ENCODE measurements at regions not wholly inside any gene's neighbourhood (a gene's known extent, or its start where the extent isn't known, plus 50 kb on each side); places are given as distances from the start of the nearest gene placed in this dataset.
A peak's percentile ranks its signal among the peaks of the same experiment; 100 is the strongest.
"Not testable (repeated sequence)": the region's sequence is repeated elsewhere in the genome, so short reads cannot be mapped to it uniquely, and the experiment has no call there.

DNA sequence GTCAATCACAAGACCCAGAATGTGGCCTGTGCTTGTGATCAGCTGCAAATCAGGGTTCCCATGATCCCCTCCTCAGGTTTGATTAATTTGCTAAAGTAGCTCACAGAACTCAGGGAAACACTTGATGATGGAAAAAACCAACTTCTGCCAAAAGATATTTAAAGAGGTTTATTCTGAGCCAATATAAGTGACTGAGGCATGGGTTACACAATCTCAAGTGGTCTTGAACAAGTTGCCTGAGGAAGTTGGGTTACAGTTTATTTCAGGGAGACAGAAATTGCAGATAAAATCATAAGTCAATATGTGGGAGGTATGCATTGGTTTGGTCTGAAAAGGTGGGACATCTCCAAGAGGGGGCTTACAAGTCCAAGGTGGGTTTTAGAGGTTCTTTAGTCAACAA is 243.1 kb downstream of the S1PR1 start:
- DNase-seq (ENCODE audit: low read depth): no peak

DNA sequence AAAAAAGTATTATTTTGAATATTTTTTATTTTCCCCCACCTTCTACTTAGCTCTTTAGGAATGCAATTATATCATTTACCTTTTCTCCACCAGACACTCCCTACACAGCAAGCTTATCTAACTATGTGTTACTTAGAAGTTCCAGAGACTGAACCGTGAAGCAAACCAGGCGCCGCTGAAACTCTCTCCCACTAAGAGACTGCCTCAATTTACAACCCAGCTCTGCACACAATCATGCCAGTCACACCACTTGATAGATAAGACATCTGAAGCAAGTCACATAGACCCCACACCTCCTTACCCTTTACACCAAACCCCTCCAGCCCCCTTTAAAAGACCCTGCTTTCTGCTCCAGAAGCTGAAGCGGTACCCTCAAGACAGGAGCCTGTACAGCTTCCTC is 245.5 kb downstream of the S1PR1 start:
- no peak for DNase-seq (ENCODE audit: low read depth)

DNA sequence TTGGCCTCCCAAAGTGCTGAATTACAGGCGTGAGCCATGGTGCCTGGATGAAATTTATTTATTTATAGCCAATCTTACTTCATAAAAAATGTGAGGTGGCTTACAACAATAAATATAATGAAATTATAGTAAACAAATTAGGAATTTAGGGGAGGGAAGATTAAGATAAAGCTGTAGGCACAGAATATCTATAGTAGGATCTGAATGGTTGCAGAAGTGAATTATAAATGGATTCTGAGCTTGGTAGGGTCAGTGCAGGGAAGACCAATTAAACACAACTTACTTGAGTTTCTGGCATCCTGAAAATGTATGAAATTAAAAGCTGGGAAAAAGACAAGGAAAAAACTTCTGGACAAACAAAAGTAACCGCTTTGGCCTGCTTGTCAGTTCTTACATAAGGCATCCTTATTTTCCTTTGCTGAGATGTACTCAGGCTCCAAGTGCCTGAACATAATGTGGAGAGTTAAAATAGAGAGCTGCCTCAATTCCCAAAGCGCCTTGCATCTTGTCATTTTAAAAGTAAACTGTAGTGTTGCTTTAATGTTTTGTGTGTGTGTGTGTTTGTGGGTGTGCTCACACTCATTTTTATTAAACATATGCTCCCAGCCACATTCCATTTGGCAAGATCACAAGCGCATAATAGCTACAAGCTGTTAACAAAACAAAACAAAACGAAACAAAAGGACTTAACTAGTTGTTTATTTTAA is 247.3 kb downstream of the S1PR1 start:
- no peak for DNase-seq (ENCODE audit: low read depth)

DNA sequence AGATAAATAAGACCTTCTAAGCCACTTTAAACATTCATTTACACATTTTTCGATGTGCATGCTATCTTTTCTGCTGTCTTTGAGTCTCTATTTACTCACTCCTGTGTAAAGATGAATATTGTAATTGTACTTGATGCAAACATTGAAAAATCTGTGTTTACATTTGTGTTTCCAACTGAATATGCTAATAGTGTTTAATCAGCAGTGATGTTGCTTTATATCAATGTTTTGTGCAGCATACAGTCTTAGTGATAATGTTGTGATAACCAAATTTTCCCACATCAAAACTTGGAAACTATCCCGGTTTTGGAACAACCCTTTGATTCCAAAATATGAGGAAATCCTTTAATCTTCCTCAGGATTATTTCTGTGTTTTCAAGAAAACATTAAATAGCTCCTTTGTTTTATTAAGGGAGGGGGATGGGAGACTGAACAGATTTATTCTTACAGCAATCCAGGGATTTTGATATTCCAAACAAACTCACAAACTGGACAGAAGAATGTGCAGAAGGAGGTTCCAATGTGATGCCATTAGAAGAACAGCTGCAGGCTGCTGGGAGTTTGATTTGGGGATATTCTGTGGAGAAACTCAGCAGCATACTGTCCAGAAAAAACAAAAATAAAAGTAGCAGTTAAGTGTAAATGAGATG is 248.0 kb downstream of the S1PR1 start:
- DNase-seq (ENCODE audit: low read depth): no peak

DNA sequence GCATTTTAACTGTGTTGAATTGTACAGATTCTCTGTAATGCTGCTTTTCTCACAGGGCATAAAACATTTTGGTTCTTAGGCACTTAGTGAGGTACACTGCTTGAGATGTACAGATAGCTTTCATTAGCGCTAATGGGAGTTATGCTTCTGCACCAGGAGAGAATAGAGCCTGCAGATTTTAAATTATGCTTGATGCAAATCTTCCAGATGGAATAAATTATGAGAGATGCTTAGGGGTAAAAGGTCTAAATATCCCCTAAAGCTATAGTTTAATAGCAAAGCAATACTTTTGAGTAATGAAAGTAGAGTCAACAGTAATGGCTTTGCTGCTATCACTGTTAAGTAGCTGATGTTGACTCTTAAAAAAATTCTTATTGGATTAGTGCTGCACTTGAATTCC is 248.9 kb downstream of the S1PR1 start:
- DNase-seq (ENCODE audit: low read depth): no peak

DNA sequence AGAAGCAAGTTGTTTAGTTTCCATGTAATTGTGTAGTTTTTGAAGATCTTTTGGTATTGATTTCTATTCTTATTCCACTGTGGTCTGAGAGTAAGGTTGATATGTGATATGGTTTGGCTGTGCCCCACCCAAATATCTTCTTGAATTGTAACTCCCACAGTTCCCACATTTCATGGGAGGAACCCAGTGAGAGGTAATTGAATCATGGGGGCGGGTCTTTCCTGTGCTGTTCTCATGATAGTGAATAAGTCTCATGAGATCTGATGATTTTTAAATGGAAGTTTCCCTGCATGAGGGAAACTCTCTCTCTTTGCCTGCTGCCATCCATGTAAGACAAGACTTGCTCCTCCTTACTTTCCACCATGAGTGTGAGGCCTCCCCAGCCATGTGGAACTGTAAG is 255.3 kb downstream of the S1PR1 start:
- DNase-seq (ENCODE audit: low read depth): not testable (repeated sequence)

DNA sequence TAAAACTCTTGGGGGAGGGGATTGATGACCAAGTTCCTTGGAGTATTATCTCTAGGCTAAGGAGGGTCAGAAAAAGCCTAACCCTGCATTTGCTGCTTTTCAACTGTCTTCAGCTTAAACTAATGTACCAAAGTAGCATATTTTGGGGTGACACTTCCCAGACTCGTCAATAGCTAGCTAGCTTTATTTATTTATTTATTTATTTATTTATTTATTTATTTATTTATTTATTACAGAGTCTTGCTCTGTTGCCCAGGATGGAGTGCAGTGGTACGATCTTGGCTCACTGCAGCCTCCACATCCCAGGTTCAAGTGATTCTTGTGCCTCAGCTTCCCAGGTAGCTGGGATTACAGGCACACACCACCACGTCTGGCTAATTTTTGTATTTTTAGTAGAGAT is 257.1 kb downstream of the S1PR1 start:
- DNase-seq (ENCODE audit: low read depth): not testable (repeated sequence)

DNA sequence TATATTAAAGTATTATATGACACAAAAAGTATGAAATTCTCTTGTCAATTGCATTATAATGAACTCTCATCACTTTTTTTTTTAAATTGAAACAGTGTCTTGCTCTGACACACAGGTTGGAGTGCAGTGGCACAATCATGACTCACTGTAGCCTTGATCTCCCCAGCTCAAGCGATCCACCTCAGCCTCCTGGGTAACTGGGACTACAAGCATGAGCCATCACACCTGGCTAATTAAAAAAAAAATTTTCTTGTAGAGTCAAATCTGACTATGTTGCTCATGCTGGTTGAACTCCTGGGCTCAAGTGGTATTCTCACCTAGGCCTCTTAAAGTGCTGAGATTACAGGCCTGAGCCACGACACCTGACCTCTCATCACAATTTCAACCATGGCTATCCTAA is 259.3 kb downstream of the S1PR1 start:
- no peak for DNase-seq (ENCODE audit: low read depth)

DNA sequence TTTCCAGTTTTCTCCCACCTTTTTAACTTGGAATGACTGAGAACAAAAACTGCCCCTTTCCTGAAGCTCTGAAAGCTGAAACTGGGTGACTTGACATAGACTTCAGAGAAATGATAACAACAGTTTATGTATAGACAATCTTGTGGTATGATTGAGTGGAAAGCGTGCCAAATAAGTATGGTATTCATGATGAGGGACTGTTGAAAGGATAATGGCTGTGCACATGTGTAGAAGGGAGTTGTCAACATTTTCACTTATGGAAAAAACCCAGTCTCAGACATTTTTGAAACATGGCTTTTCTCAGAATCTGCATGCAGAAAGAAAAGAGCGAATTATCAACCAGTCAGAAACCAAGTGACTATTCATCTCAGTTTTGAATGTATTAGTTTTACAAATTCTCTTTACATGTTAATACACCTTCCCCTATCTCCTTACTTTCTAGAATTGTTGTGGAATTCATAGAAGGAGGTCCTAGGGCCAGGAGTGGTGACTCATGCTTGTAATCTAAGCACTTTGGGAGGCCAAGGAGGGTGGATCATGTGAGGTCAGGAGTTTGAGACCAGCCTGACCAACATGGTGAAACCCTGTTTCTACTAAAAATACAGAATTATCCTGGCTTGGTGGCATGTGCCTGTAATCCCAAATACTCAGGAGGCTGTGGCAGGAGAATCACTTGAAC is 261.2 kb downstream of the S1PR1 start:
- DNase-seq (ENCODE audit: low read depth): no peak

DNA sequence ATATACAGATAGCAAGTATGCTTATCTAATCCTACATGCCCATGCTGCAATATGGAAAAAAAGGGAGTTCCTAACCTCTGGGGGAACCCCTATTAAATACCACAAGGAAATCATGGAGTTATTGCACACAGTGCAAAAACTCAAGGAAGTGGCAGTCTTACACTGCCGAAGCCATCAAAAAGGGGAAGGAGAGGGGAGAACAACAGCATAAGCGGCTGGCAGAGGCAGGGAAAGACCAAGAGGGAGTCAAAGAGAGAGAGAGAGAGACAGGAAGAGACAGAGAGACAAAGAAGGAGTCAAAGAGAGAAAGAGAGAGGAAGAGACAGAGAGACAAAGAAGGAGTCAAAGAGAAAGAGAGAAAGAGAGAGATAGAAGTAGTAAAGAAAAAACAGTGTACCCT is 267.3 kb downstream of the S1PR1 start:
- DNase-seq (ENCODE audit: low read depth): not testable (repeated sequence)

DNA sequence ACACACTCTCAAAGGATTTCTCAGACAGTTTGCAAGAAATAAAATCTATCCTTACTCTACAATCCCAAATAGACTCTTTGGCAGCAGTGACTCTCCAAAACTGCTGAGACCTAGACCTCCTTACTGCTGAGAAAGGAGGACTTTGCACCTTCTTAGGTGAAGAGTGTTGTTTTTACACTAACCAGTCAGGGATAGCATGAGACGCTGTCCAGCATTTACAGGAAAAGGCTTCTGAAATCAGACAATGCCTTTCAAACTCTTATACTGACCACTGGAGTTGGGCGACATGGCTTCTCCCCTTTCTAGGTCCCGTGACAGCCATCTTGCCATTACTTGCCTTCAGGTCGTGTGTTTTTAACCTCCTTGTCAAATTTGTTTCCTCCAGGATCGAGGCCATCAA is 268.4 kb downstream of the S1PR1 start:
- DNase-seq (ENCODE audit: low read depth): not testable (repeated sequence)

DNA sequence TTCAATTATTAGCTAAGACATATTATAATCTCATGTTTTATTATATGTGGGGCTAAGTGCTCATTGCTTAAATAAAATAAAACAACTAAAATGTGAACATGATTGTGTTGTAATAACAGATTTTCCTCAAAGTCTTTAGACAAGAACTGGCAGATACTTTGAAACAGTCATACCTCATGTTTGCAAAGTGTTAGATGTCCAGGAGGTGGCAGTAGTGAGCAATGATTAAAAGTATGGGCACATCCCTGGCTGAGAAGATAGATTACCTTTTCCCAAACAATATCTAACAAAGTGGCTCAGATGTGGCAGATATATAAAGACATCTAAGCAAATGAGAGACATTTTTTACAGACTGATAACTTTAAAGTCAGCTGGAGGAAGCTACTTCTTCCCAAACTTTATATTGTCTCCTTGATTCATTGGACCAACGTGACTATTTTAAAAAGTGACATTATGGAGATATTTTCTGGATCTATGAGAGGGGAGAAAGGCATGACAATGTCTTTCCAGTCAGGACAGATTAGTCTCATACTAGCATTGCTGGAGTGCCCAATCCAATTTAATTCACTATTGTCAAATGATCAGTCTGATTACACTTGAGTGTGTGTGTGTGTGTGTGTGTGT is 269.8 kb downstream of the S1PR1 start:
- DNase-seq (ENCODE audit: low read depth): peak; percentile 2

DNA sequence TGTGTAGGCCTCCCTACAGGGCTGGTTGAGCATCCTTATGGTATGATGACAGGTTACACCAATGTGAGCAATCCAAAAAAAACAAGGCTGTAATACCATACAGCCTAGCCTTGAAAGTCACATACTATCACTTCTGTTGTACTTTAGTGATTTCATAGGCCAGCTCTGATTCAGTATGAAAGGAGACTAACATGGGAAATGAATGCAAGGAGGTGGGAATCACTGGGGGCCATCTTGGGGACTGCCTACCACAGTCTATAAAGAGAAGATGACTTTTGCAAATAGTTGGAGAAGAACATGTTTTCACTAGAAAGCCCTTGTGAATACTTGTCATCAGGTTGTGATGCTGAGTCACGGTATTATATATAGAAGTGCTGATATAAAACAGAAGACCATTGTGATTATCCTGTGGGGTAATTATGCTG is 270.7 kb downstream of the S1PR1 start:
- DNase-seq (ENCODE audit: low read depth): no peak

DNA sequence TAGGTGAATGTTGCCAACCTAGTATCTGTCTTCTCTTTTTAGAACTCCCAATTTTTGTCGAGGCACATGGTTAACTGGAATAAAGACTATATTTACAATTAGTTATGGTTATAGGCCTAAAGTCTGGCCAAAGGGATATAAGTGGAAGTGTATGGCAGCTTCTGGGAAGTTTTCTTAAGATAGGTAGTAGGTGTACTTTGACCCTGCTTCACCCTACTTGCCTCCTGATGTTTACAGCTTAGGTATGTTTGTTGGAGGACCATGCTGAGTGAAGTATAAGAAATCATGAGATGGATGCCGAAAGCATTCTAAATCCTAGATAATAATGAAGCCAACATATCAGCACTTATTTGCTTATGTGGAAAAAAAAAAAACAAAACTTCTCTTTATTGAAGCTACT is 272.1 kb downstream of the S1PR1 start:
- DNase-seq (ENCODE audit: low read depth): no peak

DNA sequence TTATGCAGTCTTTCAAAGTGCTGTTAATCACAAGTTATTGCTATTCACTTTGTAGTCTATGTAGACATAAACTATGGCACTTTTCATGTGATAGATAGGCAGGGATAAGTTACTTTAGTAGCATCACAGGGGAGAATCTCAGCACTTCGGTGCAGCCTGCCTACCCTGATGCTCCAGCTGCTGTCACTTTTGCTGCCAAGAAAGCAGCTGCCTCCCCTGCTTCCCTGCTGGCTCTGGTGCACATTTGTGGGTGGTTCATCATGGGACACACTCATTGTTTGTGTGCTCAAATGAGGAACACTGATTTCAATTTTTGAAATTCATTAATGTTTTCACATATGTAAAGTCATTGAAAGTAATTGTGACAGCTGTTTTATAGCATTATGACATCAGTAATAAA is 272.6 kb downstream of the S1PR1 start:
- no peak for DNase-seq (ENCODE audit: low read depth)

DNA sequence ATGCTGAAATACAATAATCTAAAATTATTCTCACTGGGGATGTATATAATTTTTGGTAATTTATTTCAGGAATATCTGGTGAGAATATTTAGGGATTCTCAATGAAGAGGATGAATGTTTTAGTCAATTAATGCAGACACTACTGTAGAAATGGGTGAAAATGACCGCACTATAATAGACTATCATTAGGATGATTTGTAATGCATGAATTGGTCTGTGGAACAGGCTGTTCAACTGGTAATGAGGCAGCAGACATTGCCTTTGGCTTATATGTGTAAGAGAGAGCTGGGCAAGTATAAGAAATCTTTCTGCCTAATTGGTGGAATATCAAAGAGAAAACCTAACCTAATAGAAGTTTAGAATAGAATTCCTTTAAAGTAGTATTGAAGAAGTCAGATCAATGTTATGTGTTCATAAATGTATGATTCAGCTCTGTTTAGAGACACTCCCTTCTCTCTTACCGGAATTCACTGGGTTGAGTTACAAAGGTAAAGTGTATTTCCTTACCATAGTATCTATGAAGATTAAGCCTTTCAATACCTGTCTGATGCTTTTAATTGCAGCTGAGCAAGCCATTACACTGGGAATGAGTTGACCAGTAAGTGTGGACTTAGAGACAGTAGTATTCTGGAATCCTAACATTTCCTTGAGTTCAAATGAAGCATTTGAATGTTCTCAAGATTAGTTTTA is 274.5 kb downstream of the S1PR1 start:
- no peak for DNase-seq (ENCODE audit: low read depth)

DNA sequence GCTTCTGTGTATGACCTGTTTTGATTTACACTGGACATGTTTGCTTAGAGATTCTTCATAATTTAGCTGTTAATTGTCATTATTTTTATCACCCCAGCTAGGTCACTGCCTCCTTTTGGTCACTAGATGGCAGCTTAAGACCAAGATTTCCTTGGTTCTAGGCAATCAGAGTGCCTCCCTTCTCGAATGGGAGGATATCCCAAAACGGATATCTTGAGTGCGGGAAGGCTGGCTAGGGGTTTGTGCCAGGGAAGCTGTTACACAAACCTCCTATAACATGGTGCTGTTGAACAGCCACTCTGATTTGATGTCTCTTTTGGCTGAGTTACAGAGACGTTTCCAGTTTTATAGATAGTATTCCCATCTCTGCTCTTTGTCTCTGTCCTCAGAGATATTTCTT is 283.5 kb downstream of the S1PR1 start:
- DNase-seq (ENCODE audit: low read depth): peak; percentile 1

DNA sequence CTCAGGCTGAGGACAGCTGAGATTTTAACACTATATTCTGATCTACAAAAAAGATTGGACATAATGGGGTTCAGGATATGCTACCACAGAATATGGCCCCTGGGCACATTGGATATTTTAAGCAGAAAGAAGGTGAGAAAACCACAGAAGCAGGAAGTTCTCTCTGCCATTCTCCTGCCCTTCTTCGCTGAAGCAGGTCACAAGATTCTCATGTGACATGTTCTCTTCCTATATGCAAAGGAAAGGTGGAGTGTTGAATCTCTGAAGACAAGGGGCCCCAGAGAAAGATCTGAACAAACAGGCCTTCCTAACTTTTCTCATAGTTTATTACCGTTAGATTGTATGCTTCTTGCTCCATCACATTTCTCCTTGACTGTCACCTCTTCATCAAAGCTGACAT is 285.7 kb downstream of the S1PR1 start:
- no peak for DNase-seq (ENCODE audit: low read depth)

DNA sequence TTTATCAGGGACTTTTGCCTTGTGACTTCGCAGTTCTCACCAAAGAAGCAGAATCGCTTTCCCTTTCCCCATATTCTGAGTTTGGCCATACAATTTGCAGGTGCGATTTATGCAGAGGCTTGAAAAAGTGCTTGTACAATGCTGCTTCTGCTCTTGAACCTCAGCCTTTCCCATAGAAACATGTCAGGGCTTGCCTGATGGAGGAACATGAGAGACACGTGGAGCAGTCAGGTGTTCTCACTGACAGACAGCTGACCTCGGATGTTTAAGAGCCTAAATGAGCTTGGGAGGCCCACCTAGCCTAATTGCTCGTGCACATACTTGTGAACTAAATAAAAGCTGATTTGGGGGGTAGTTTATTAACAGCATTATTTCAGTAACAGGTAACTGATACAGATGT is 290.0 kb downstream of the S1PR1 start:
- no peak for DNase-seq (ENCODE audit: low read depth)

DNA sequence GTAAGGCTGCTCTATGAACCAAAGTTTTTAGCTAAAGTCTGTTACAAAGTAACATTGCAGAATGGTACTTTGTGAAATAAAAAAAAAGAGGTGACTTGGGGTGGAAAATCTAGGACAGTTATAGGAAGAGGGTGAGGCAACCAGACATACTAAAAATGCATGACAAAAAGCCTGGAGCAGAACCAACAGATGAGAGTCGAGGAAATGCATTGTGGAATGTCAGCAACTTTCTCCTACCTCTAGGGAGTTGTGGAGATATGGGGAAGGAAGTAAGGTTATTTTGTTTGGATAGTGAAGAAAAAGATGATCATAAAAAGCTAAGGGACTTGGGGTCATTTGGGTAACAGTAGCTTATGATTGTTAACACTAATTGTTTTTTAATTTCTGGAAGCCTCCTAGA is 295.6 kb downstream of the S1PR1 start:
- no peak for DNase-seq (ENCODE audit: low read depth)

DNA sequence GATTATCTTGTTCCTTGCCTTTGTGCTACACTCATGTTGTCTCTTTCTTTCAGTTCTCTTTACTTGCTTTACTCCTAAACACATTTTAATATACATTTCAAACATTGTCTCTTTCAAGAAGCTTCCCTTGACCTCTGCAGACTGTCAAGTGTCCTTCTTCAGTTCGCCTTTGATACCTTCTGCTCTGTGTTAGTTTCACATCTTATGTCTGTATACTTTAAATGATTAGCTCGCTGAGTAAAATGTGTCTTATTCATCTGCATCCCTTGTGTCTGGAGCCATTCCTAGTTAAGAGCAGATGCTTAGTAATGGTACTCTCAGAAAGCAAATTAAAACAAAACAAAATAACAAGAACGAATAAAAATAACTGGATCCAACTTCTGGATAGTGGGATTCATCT is 303.3 kb downstream of the S1PR1 start:
- no peak for DNase-seq (ENCODE audit: low read depth)

DNA sequence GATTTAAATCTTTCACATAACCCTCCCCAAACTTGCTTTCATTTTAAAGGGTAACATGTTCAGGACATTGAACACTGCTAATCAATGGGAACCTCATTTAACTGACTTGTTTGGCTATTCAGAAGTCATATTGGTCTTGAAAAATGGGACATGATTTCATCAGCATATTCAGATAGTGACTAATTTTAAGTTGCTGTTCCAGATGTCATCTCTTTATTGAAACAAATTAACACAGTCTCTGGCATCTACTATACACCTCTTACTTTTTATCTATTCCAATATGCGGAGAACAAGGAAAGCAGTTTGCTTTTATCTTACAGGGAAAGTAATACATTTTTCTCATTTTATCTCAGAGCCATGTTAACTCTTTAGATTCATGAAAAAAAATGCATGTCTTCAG is 310.1 kb downstream of the S1PR1 start:
- no peak for DNase-seq (ENCODE audit: low read depth)

Measured in non-pigmented ciliary epithelial cell (primary cell).